ENCODE measurements at regions not wholly inside any gene's neighbourhood (a gene's known extent, or its start where the extent isn't known, plus 50 kb on each side); places are given as distances from the start of the nearest gene placed in this dataset.

DNA sequence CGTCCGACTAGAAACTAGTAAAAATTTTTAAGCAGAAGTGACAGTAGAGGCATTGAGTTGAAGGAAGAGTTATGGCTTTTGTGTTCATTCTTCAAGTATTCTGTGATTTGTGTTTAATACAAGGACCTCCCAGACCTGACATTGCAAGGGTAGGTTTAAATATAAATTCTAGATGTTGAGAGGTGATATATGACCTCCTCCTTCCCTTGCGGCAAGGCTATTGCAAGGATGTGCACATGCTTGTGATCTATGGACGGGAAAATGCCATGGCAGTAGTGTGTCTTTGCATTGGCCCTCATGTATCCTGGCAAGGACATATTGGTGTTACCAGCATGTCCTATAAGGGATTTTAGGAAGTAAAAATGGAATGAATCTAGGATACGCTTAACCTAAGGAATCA lies 143.5 kb downstream of the NEDD1 start:
- POLR2A ChIA-PET, result no interaction called here
- no peak for DNase-seq (ENCODE audit: low spot score)
- Histone ChIP-seq H4K20me1 (ENCODE audit: insufficient read depth, low read length) (no peaks in the 10 kb centered on the region), H3K27ac (ENCODE audit: extremely low read length, insufficient read depth, low read length) (no peak overlapping the region), H3K4me3 (replicated peaks in 1 of 3; ENCODE audit: insufficient read depth in 1 of 3, low read depth in 2 of 3, low read length in 3 of 3) (no peak overlapping the region), H3K36me3 (replicated peaks in 1 of 2; ENCODE audit: control insufficient read depth in 1 of 2, insufficient read depth in 2 of 2, low read length in 2 of 2) (no peaks in the 10 kb centered on the region), H3K9me3 (ENCODE audit: low read length) (no peaks in the 10 kb centered on the region), H3K4me2 (ENCODE audit: low read depth, low read length) (no peak overlapping the region), H3K4me1 (ENCODE audit: insufficient read depth, low read length) (no peaks in the 10 kb centered on the region), H3K9ac (ENCODE audit: insufficient read depth, low read depth, low read length) (no peak overlapping the region), H3K79me2 (ENCODE audit: insufficient read depth, low read length) (no peaks in the 10 kb centered on the region), H3K27me3 (ENCODE audit: control insufficient read depth in 1 of 2, insufficient read depth in 2 of 2, low read length in 2 of 2) (no peaks in the 10 kb centered on the region), H2AFZ (ENCODE audit: low read length) (no peak overlapping the region)
- intact Hi-C loops (cut with micrococcal nuclease; ENCODE audit: unreplicated experiment) (no loop called here), in situ Hi-C loops (cut with HindIII; ENCODE audit: extremely low pct_ligation_motif_present, low pct_unique_long_range_greater_than_20kb) (no loop called here)
- FAIRE-seq, result no peak
- BruUV-seq (replicated peaks), result no TSS peak
- TF ChIP-seq, protein P1, sequence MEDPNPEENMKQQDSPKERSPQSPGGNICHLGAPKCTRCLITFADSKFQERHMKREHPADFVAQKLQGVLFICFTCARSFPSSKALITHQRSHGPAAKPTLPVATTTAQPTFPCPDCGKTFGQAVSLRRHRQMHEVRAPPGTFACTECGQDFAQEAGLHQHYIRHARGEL (CRISPR knock-in tag; IDR thresholded peaks at IDR 0.05), result no peak
- no peak for TF ChIP-seq ZNF101 (CRISPR knock-in tag; IDR thresholded peaks at IDR 0.05; ENCODE audit: borderline replicate concordance, low read depth)
- TF ChIP-seq ZSCAN12 (CRISPR knock-in tag; IDR thresholded peaks at IDR 0.05), result no peak
- TF ChIP-seq POLR2G (IDR thresholded peaks at IDR 0.05; ENCODE audit: low read depth, low read length), result no peak
- no peak for TF ChIP-seq SSRP1 (CRISPR knock-in tag; IDR thresholded peaks at IDR 0.05)
- no peak for TF ChIP-seq ZBTB38 (CRISPR knock-in tag; IDR thresholded peaks at IDR 0.05)
- TF ChIP-seq, protein P2, sequence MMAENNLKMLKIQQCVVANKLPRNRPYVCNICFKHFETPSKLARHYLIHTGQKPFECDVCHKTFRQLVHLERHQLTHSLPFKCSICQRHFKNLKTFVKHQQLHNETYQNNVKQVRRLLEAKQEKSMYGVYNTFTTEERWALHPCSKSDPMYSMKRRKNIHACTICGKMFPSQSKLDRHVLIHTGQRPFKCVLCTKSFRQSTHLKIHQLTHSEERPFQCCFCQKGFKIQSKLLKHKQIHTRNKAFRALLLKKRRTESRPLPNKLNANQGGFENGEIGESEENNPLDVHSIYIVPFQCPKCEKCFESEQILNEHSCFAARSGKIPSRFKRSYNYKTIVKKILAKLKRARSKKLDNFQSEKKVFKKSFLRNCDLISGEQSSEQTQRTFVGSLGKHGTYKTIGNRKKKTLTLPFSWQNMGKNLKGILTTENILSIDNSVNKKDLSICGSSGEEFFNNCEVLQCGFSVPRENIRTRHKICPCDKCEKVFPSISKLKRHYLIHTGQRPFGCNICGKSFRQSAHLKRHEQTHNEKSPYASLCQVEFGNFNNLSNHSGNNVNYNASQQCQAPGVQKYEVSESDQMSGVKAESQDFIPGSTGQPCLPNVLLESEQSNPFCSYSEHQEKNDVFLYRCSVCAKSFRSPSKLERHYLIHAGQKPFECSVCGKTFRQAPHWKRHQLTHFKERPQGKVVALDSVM (CRISPR knock-in tag; IDR thresholded peaks at IDR 0.05), result no peak
- TF ChIP-seq, protein P3, sequence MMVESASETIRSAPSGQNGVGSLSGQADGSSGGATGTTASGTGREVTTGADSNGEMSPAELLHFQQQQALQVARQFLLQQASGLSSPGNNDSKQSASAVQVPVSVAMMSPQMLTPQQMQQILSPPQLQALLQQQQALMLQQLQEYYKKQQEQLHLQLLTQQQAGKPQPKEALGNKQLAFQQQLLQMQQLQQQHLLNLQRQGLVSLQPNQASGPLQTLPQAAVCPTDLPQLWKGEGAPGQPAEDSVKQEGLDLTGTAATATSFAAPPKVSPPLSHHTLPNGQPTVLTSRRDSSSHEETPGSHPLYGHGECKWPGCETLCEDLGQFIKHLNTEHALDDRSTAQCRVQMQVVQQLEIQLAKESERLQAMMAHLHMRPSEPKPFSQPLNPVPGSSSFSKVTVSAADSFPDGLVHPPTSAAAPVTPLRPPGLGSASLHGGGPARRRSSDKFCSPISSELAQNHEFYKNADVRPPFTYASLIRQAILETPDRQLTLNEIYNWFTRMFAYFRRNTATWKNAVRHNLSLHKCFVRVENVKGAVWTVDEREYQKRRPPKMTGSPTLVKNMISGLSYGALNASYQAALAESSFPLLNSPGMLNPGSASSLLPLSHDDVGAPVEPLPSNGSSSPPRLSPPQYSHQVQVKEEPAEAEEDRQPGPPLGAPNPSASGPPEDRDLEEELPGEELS (CRISPR knock-in tag; IDR thresholded peaks at IDR 0.05), result no peak
- no peak for TF ChIP-seq GABPB1 (CRISPR knock-in tag; IDR thresholded peaks at IDR 0.05)
- no peak for TF ChIP-seq PREB (CRISPR knock-in tag; IDR thresholded peaks at IDR 0.05)
- no peak for TF ChIP-seq HNRNPK (IDR thresholded peaks at IDR 0.05; ENCODE audit: low read depth, low read length, poor library complexity, severe bottlenecking)
- no peak for TF ChIP-seq ZNF34 (CRISPR knock-in tag; IDR thresholded peaks at IDR 0.05; ENCODE audit: borderline replicate concordance)
- no peak for TF ChIP-seq ZNF281 (CRISPR knock-in tag; IDR thresholded peaks at IDR 0.05; ENCODE audit: borderline replicate concordance)
- no peak for TF ChIP-seq FLYWCH1 (CRISPR knock-in tag; IDR thresholded peaks at IDR 0.05)
- no peak for TF ChIP-seq KLF6 (CRISPR knock-in tag; IDR thresholded peaks at IDR 0.05)
- WGBS (ENCODE audit: low lambda C conversion rate), result 21% methylated on average over 5 of the region's 5 CpGs
- ATAC-seq, result no peak
- CTCF ChIA-PET (ENCODE audit: low intra/inter-chr PET ratio, low total read pairs), result no interaction called here
